Gastrocnemius medialis (tissue), 4 donors: ENCODE measurements at regions not wholly inside any gene's neighbourhood (a gene's known extent, or its start where the extent isn't known, plus 50 kb on each side); places are given as distances from the start of the nearest gene placed in this dataset.

Source experiments
- ATAC-seq, 2 donors: fragments of 150-250 bp; one replicate each; pipeline ENCODE4 v1.9.1; 2016
- DNase-seq, 2 donors: peaks; one replicate each; pipeline ENCODE4 v3.0.0-alpha.2; 2019
- H3K27ac ChIP-seq, 4 donors: fragments of 200-600 bp; sonication (generic); 1 replicate in 1 of 4; 2 replicates in 3 of 4; pipeline ENCODE4 v1.5.1; 2016 to 2018; ENCODE audit warnings: mild to moderate bottlenecking in 2 of 4, moderate library complexity in 1 of 4
- H3K27me3 ChIP-seq, 3 donors: fragments of 200-600 bp; sonication (generic) in 2 of 3; 1 replicate in 1 of 3; 2 replicates in 2 of 3; pipeline versions ENCODE4 v1.5.1 to v1.6.0; 2016 to 2019; ENCODE audit warnings: mild to moderate bottlenecking in 1 of 3, moderate library complexity in 1 of 3
- H3K36me3 ChIP-seq, 2 donors: fragments of 200-600 bp; sonication (generic) in 1 of 2; one replicate each; pipeline ENCODE4 v1.5.1; 2017 to 2018
- H3K4me1 ChIP-seq, 2 donors: fragments of 200-600 bp; sonication (generic) in 1 of 2; one replicate each; pipeline ENCODE4 v1.5.1; 2016 to 2017; ENCODE audit warnings: mild to moderate bottlenecking in 2 of 2
- H3K4me3 ChIP-seq, 4 donors: fragments of 200-600 bp; sonication (generic) in 3 of 4; 1 replicate in 1 of 4; 2 replicates in 3 of 4; pipeline ENCODE4 v1.5.1; 2016 to 2019; ENCODE audit warnings: mild to moderate bottlenecking in 2 of 4
- H3K9me3 ChIP-seq, 3 donors: fragments of 200-600 bp; sonication (generic) in 2 of 3; 1 replicate in 1 of 3; 2 replicates in 2 of 3; pipeline ENCODE4 v1.5.1; 2016 to 2019
- CTCF ChIP-seq, 5 experiments: fragments of 450-650 bp in 3 of 5; fragments of 200-600 bp in 2 of 5; sonication (generic) in 2 of 5; IDR thresholded peaks in 4 of 5; conservative IDR thresholded peaks in 1 of 5; 1 replicate in 4 of 5; 2 replicates in 1 of 5; pipeline ENCODE4 v1.5.1; 2016 to 2019; ENCODE audit warnings: antibody characterized with exemption in 5 of 5, mild to moderate bottlenecking in 3 of 5, moderate library complexity in 3 of 5
- POLR2A ChIP-seq, 2 donors: fragments of 450-650 bp; IDR thresholded peaks; one replicate each; pipeline ENCODE4 v1.6.1; 2017; ENCODE audit warnings: antibody characterized with exemption in 2 of 2, mild to moderate bottlenecking in 2 of 2, moderate library complexity in 2 of 2
- in situ Hi-C, 4 donors: fragments of 200-750 bp; cut with MboI; loops; one replicate each; pipeline versions ENCODE4 v1.15.0 to v1.8.0; 2017; ENCODE audit warnings: low sequenced_read_pairs in 4 of 4
- intact Hi-C: fragments of 100-400 bp; cut with DNase I; formaldehyde crosslinking; loops from one replicate; pipeline ENCODE4 v1.15.1; 2023; ENCODE audit warnings: low total_unique reads

- no peak for DNase-seq
Measured at GRCh38 chr17:79353548-79353947, 257.3 kb downstream of the RBFOX3 start.

DNA sequence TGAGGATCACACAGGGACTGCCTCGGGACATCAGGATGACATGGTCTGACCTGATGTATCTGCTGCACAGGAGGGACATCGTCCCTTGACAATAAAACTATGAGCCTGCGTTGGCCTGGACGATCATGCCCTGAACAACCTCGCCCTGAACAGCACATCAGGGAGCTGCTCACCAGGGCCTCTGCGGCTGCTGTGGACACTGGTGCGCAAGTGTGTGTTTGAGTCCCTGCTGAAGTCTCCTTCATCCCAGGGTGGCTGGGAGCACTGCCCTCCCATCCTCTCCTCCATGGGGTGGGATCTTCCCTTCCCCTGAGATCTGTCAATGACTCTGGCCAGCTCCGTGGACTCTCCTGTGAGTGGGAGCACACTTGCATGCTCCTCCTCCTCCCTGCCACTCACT lies 257.8 kb downstream of the RBFOX3 start:
- no peak for ATAC-seq
- no peak overlapping the region for H3K4me3 ChIP-seq
- H3K27me3 ChIP-seq: peaks cover 38 to 47% (median 41%) of the 10 kb centered on the region in 3 donors
- TF ChIP-seq CTCF (IDR thresholded peaks at IDR 0.05 in 4 of 5, conservative IDR thresholded peaks at IDR 0.05 in 1 of 5): no peak
- TF ChIP-seq POLR2A (IDR thresholded peaks at IDR 0.05): no peak
- no peaks in the 10 kb centered on the region for H3K4me1 ChIP-seq
- intact Hi-C loops: no loop called here
- no peaks in the 10 kb centered on the region for H3K36me3 ChIP-seq
- DNase-seq: no peak
- no peaks in the 10 kb centered on the region for H3K9me3 ChIP-seq
- no peak overlapping the region for H3K27ac ChIP-seq
- in situ Hi-C loops: no loop called here

More at GRCh38 chr17:79353548-79353947, 257.3 kb downstream of the RBFOX3 start:
- no peak for TF ChIP-seq POLR2A (IDR thresholded peaks at IDR 0.05)
- TF ChIP-seq CTCF (IDR thresholded peaks at IDR 0.05 in 4 of 5, conservative IDR thresholded peaks at IDR 0.05 in 1 of 5): no peak
- ATAC-seq: no peak
- intact Hi-C loops: no loop called here
- no peaks in the 10 kb centered on the region for H3K36me3 ChIP-seq
- no peaks in the 10 kb centered on the region for H3K4me1 ChIP-seq
- H3K27ac ChIP-seq: no peak overlapping the region
- no peaks in the 10 kb centered on the region for H3K9me3 ChIP-seq
- no peak overlapping the region for H3K4me3 ChIP-seq
- H3K27me3 ChIP-seq: peaks cover 42 to 52% (median 44%) of the 10 kb centered on the region in 3 donors
- in situ Hi-C loops: no loop called here

DNA sequence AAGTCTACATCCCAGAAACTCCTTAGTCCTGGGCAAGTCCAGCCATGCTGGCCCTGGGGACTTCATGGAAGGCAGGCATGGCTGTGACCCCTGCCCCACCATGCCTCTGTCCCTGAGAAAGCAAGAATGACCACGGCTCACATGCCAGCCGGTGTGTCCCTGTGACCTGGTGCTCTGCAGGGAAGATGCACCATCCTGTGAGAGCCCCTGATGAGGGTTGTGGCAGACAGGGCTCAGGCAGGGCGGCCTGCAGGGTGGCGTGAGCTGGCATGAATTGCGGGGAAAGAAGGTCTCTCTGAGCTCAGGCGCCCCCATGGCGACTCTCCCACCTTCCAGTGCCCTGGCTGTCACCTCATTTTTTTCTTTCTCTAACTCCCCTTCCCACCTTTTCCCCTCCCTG lies 260.3 kb downstream of the RBFOX3 start:
- in situ Hi-C loops: no loop called here
- ATAC-seq: no peak
- H3K4me1 ChIP-seq: no peaks in the 10 kb centered on the region
- no peaks in the 10 kb centered on the region for H3K9me3 ChIP-seq
- no peak for TF ChIP-seq CTCF (IDR thresholded peaks at IDR 0.05 in 4 of 5, conservative IDR thresholded peaks at IDR 0.05 in 1 of 5)
- no peak for TF ChIP-seq POLR2A (IDR thresholded peaks at IDR 0.05)
- H3K27ac ChIP-seq: no peak overlapping the region
- H3K4me3 ChIP-seq: no peak overlapping the region
- no peak for DNase-seq
- intact Hi-C loops: no loop called here
- H3K27me3 ChIP-seq: peaks cover 23 to 36% (median 34%) of the 10 kb centered on the region in 3 donors
- no peaks in the 10 kb centered on the region for H3K36me3 ChIP-seq

GRCh38 chr17:79349506-79350400 lies 261.1 kb downstream of the RBFOX3 start:
- Histone ChIP-seq H3K36me3 (no peaks in the 10 kb centered on the region), H3K4me3 (no peak overlapping the region), H3K4me1 (no peaks in the 10 kb centered on the region), H3K9me3 (no peaks in the 10 kb centered on the region), H3K27me3 (peaks cover 21 to 28% (median 27%) of the 10 kb centered on the region in 3 donors), H3K27ac (no peak overlapping the region)
- intact Hi-C loops (no loop called here), in situ Hi-C loops (no loop called here)
- ATAC-seq (no peak), DNase-seq (no peak)
- TF ChIP-seq CTCF (IDR thresholded peaks at IDR 0.05 in 4 of 5, conservative IDR thresholded peaks at IDR 0.05 in 1 of 5) (no peak), POLR2A (IDR thresholded peaks at IDR 0.05) (no peak)
